ENCODE measurements at regions not wholly inside any gene's neighbourhood (a gene's known extent, or its start where the extent isn't known, plus 50 kb on each side); places are given as distances from the start of the nearest gene placed in this dataset.
"Not testable (repeated sequence)": the region's sequence is repeated elsewhere in the genome, so short reads cannot be mapped to it uniquely, and the experiment has no call there.

GRCh38 chr14:105587482-105588235 is 61.3 kb downstream of the TMEM121 start:
- H4K20me1 ChIP-seq (ENCODE audit: insufficient read depth); H3K27me3 ChIP-seq (replicated peaks; ENCODE audit: insufficient read depth); H3K4me1 ChIP-seq (ENCODE audit: insufficient read depth); H3K4me2 ChIP-seq (ENCODE audit: unreplicated experiment); DNase-seq; H2AFZ ChIP-seq; in situ Hi-C loops (cut with MboI); H3K27ac ChIP-seq; H3K9ac ChIP-seq; H3K9me3 ChIP-seq (ENCODE audit: low read depth); H3K79me2 ChIP-seq (ENCODE audit: insufficient read depth); H3F3A ChIP-seq (ENCODE audit: insufficient read depth); H3K4me3 ChIP-seq; H3K9me2 ChIP-seq (ENCODE audit: insufficient read depth); H3K36me3 ChIP-seq (ENCODE audit: low read depth): not testable (repeated sequence)
- 69 to 77% methylated on average over 18 to 32 of the region's 37 CpGs for WGBS, 2 experiments (ENCODE audit: low coverage in 1 of 2, low lambda C conversion rate in 2 of 2, missing lambda C conversion rate in 2 of 2)

GRCh38 chr14:105588236-105588860 is 62.0 kb downstream of the TMEM121 start:
- no peaks in the 10 kb centered on the region for H4K20me1 ChIP-seq (ENCODE audit: insufficient read depth)
- H2AFZ ChIP-seq: no peak overlapping the region
- H3K9me2 ChIP-seq (ENCODE audit: insufficient read depth): no peaks in the 10 kb centered on the region
- no peaks in the 10 kb centered on the region for H3K4me1 ChIP-seq (ENCODE audit: insufficient read depth)
- H3K27me3 ChIP-seq (replicated peaks; ENCODE audit: insufficient read depth): no peaks in the 10 kb centered on the region
- in situ Hi-C loops (cut with MboI): no loop called here
- no peaks in the 10 kb centered on the region for H3K79me2 ChIP-seq (ENCODE audit: insufficient read depth)
- H3K27ac ChIP-seq: no peak overlapping the region
- TF ChIP-seq EZH2phosphoT487 (IDR thresholded peaks at IDR 0.05; ENCODE audit: insufficient read depth, low read depth) (no peak), EZH2 (IDR thresholded peaks at IDR 0.05; ENCODE audit: insufficient read depth, poor library complexity, severe bottlenecking) (no peak)
- H3F3A ChIP-seq (ENCODE audit: insufficient read depth): no peaks in the 10 kb centered on the region
- no peak overlapping the region for H3K4me3 ChIP-seq
- H3K9ac ChIP-seq: no peak overlapping the region
- no peak for DNase-seq
- no peaks in the 10 kb centered on the region for H3K36me3 ChIP-seq (ENCODE audit: low read depth)
- H3K9me3 ChIP-seq (ENCODE audit: low read depth): no peaks in the 10 kb centered on the region
- H3K4me2 ChIP-seq (ENCODE audit: unreplicated experiment): no peak overlapping the region
- WGBS, 2 experiments (ENCODE audit: low coverage in 1 of 2, low lambda C conversion rate in 2 of 2, missing lambda C conversion rate in 2 of 2): 83% methylated on average over 15 of the region's 15 CpGs

- in situ Hi-C loops (cut with MboI): no loop called here
- WGBS, 2 experiments (ENCODE audit: low coverage in 1 of 2, low lambda C conversion rate in 2 of 2, missing lambda C conversion rate in 2 of 2): 60% methylated on average over 2 of the region's 2 CpGs; no CpG with 5 or more reads in 1 of the 2 experiments
Observed at GRCh38 chr14:105589161-105589925, 63.0 kb downstream of the TMEM121 start.

GRCh38 chr14:105589926-105590185 is 63.5 kb downstream of the TMEM121 start:
- H3K9ac ChIP-seq; H3K79me2 ChIP-seq (ENCODE audit: insufficient read depth); H3K27ac ChIP-seq; H3K36me3 ChIP-seq (ENCODE audit: low read depth); H3K4me1 ChIP-seq (ENCODE audit: insufficient read depth); H3F3A ChIP-seq (ENCODE audit: insufficient read depth); H3K4me2 ChIP-seq (ENCODE audit: unreplicated experiment); H3K27me3 ChIP-seq (replicated peaks; ENCODE audit: insufficient read depth); H3K9me3 ChIP-seq (ENCODE audit: low read depth); H2AFZ ChIP-seq; H3K4me3 ChIP-seq; DNase-seq; H3K9me2 ChIP-seq (ENCODE audit: insufficient read depth); H4K20me1 ChIP-seq (ENCODE audit: insufficient read depth); in situ Hi-C loops (cut with MboI): not testable (repeated sequence)
- 13% methylated on average over 4 of the region's 4 CpGs; no CpG with 5 or more reads in 1 of the 2 experiments for WGBS, 2 experiments (ENCODE audit: low coverage in 1 of 2, low lambda C conversion rate in 2 of 2, missing lambda C conversion rate in 2 of 2)

More at GRCh38 chr14:105589161-105589925, 63.0 kb downstream of the TMEM121 start:
- no peak overlapping the region for H3K4me3 ChIP-seq
- H3K27ac ChIP-seq: no peak overlapping the region
- H3K79me2 ChIP-seq (ENCODE audit: insufficient read depth): no peaks in the 10 kb centered on the region
- no peak for DNase-seq
- no peaks in the 10 kb centered on the region for H3K4me1 ChIP-seq (ENCODE audit: insufficient read depth)
- no peak overlapping the region for H3K9ac ChIP-seq
- no peaks in the 10 kb centered on the region for H3K36me3 ChIP-seq (ENCODE audit: low read depth)
- no peaks in the 10 kb centered on the region for H3K9me3 ChIP-seq (ENCODE audit: low read depth)
- no peaks in the 10 kb centered on the region for H3K27me3 ChIP-seq (replicated peaks; ENCODE audit: insufficient read depth)
- H3F3A ChIP-seq (ENCODE audit: insufficient read depth): no peaks in the 10 kb centered on the region
- TF ChIP-seq EZH2phosphoT487 (IDR thresholded peaks at IDR 0.05; ENCODE audit: insufficient read depth, low read depth): no peak
- TF ChIP-seq EZH2 (IDR thresholded peaks at IDR 0.05; ENCODE audit: insufficient read depth, poor library complexity, severe bottlenecking): no peak
- H4K20me1 ChIP-seq (ENCODE audit: insufficient read depth): no peaks in the 10 kb centered on the region
- H2AFZ ChIP-seq: no peak overlapping the region
- no peaks in the 10 kb centered on the region for H3K9me2 ChIP-seq (ENCODE audit: insufficient read depth)
- no peak overlapping the region for H3K4me2 ChIP-seq (ENCODE audit: unreplicated experiment)
